ENCODE measurements at regions not wholly inside any gene's neighbourhood (a gene's known extent, or its start where the extent isn't known, plus 50 kb on each side); places are given as distances from the start of the nearest gene placed in this dataset.

GRCh38 chr18:47484068-47484467 lies 232.6 kb upstream of the SKOR2 start:
- DNase-seq (ENCODE audit: low read depth in 2 of 2): no peak

DNA sequence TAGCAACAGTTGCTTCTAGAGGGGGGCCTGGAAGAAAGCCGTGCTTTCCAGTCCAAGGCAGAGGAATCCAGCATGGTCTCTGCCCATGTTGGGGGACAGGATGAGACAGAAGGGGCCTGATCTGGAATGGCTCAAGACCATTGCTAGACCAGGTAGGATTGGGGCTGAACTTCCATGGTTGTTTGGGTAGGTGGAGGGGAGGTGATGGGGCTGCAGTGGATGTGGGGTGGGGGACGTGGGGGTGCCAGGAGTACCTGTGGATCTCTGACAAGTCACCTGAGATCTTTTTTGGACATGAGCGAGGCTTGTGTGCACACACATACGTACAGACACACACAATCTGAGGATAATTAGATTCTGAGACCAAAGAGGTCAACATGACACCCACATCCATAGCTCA lies 228.7 kb upstream of the SKOR2 start:
- DNase-seq (ENCODE audit: low read depth in 2 of 2): no peak

GRCh38 chr18:47471784-47472183 lies 220.3 kb upstream of the SKOR2 start:
- DNase-seq (ENCODE audit: low read depth in 2 of 2): no peak

- DNase-seq (ENCODE audit: low read depth in 2 of 2): no peak
Measured at GRCh38 chr18:47470941-47471340, 219.5 kb upstream of the SKOR2 start.

DNA sequence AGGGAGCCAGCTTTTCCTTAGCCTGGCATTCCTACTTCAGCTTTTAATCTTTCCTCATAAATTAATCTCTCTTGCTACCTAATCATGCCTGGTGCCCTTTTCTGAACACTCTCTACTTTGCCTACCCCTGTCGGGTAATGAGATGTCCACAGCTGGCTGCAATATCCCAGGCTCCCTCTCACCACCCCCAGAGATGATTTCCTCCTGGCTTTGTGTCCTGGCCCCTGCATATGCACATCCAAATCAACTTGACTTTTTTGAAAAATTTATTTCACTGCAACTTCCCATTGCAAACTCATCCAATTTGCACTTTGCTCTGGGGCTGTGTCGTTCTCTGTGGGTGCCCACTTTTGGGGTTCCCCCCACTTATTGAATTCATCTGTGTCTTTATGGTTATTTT lies 218.1 kb upstream of the SKOR2 start:
- no peak for DNase-seq (ENCODE audit: low read depth in 2 of 2)

DNA sequence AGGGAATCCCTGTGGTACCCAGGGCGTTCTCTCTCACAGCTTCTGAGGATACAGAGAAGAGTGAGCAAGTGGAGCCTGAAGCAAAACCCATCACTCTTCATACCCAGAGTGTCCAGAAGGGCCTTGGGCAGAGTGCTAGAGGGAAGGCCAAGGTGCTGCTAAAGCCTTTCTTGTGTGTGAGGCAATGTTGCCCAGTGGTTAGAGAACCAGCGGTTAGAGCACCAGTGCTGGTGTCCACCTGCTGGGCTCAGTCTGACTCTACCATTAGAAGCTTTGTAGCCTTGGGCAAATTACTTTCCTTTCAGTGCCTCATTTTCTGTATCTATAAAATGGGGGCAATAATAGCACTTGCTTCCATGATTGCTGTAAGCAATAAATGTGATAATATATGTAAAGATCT lies 210.5 kb upstream of the SKOR2 start:
- DNase-seq (ENCODE audit: low read depth in 2 of 2): no peak

- DNase-seq (ENCODE audit: low read depth in 2 of 2): no peak
Measured at GRCh38 chr18:47461406-47461948, 210.0 kb upstream of the SKOR2 start.

GRCh38 chr18:47458483-47458882 lies 207.0 kb upstream of the SKOR2 start:
- DNase-seq (ENCODE audit: low read depth in 2 of 2): no peak

DNA sequence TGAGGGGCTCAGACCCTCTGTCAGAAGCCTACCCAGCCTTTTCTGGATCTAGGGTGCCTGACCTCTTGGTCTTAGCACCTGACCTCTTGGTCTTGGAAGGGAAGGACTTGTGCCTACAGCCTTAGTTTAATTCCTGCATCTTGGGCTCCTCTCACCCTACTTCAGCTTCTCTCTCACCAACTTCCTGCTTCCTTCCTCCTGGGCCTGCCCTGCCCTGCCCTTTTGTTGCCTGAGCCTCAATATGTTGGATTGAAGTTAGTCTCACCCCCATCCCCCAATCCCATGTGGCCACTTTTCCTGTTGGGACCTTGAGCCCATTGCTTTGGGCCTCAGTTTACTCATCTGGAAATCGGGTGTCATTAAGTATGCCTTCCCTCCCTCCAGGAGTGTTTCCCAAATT lies 206.2 kb upstream of the SKOR2 start:
- no peak for DNase-seq (ENCODE audit: low read depth in 2 of 2)

DNA sequence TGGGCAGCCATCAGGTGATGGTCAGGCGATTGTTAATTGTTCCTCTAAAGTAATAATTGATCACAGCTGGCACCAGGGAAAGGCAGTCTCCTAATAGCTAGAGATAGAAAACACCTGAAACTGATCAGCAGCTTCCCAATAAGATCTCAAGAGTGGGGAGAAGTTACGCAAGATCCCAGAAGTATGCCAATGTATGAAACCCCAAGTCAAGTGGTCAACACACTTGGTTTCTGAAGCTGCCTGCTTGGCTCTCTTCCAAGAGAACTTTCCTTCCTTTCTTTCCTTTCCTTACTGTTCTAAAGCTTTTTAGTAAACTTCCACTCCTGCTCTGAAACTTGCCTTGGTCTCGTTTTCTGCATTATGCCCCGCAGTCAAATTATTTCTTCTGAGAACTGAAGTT lies 201.6 kb upstream of the SKOR2 start:
- DNase-seq (ENCODE audit: low read depth in 2 of 2): no peak

DNA sequence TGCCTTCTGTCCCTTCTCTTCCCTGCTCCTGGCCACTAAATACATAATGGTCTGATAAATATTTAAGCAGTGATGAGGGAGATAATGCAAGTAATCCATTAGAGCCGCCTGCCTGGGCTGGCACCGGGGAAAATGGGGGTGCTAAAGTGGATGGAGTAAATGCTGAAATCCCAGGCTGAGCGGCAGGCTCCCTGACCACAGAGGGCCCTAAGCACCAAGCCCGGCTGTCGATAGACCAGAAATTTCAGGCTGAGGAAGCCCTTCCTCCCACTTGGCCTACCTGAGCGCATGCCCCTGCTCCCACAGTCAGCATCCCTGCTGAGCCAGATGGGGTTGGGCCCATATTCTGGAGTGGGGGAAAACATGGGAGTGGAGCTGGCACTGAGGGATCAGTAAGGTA lies 197.5 kb upstream of the SKOR2 start:
- no peak for DNase-seq (ENCODE audit: low read depth in 2 of 2)

DNA sequence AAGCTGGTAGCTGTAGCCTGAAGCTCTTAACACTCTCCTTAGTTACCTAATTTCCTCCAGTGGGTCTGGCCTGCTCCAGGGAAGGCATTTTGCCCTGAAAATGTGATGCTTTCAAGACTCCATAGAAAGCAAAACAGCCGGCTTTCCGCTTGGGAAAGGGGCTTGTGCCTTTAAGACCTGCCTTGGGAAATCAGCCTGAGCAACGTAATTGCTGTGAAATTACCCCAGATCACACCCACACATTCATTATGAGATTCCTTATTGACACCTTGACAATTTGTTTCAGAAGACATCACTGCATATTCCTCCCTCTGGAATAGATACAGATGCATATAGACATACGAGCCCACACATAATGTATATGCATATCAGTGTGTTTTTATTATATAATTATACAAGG lies 190.5 kb upstream of the SKOR2 start:
- no peak for DNase-seq (ENCODE audit: low read depth in 2 of 2)

DNA sequence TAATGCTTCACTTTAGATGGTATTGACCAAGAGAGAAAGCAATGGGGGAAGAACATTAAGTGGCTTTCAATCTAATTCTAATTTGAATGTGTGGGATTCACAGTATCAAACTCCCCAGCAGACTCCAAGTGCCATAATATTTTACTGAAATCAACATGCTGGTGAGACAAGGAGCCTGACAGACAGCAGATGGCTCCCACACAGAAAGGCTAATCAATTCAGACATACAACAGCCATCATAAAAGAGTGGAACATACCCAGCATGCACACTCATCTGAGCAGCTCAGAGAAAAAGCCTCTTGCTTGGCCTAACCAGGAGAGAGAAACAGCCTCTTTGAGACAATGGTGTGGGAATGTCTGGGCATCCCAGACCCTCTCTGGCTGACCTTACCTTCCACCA lies 186.5 kb upstream of the SKOR2 start:
- DNase-seq (ENCODE audit: low read depth in 2 of 2): no peak

DNA sequence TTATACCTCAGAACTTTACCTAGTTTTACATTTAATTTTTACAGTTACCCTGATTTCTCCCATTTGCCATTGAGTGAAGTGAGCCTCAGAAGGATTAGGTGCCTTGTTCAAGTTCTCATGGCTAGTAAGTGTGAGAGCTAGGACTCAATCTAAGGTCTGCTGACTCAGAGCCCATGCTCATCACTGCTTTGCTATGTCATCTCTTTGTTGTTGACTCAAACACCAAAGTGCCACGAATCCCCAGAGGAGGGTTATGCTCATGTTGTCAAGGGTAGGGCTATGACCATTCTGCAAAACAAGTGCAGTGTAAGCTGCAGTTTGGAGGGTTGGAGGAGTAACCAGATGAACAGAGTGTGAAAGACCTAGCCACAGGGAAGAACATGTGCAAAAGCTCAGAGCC lies 185.4 kb upstream of the SKOR2 start:
- no peak for DNase-seq (ENCODE audit: low read depth in 2 of 2)

- DNase-seq (ENCODE audit: low read depth in 2 of 2): no peak
Measured at GRCh38 chr18:47434214-47434746, 182.8 kb upstream of the SKOR2 start.

GRCh38 chr18:47427923-47428637 lies 176.6 kb upstream of the SKOR2 start:
- no peak for DNase-seq (ENCODE audit: low read depth in 2 of 2)

DNA sequence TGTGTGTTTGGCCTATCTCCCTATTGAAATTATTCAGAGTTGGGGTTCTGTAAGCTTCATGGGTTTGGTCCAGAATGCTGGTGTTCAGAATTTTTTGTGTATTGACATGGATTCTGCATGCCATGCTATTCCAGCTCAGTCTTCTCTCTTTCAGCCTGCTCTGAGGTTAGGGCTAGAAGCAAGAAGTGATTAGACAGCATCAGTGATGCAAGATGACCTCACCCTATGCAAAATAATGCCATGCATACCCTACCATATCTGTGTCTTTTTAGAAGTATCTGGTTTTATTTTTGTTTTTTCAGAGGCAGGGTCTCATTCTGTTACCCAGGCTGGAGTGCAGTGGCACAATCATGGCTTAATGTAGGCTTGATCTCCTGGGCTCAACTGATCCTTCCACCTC lies 175.6 kb upstream of the SKOR2 start:
- no peak for DNase-seq (ENCODE audit: low read depth in 2 of 2)

- DNase-seq (ENCODE audit: low read depth in 2 of 2): no peak
Measured at GRCh38 chr18:47425365-47425764, 173.9 kb upstream of the SKOR2 start.

DNA sequence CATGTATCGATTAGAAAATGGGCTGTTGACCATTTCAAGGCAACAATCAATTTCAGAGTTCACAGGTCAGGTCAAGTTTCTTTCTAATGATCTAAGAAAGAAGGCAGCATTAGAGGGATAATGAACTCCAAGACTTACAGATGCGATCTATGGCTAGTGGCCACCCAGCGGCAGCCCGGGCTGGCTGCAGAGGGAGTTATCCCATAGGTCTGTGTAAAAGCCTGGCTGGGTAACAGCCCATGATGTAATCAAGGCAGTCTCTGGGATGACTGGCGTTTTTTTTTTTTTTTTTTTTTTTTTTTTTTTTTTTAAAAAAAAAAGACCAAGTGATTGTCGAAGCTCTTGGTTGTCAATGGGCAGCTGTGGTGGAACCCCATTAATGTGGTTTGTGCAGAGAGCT lies 171.1 kb upstream of the SKOR2 start:
- DNase-seq (ENCODE audit: low read depth in 2 of 2): no peak

- DNase-seq (ENCODE audit: low read depth in 2 of 2): no peak
Measured at GRCh38 chr18:47420130-47420529, 168.7 kb upstream of the SKOR2 start.

- DNase-seq (ENCODE audit: low read depth in 2 of 2): no peak
Measured at GRCh38 chr18:47418746-47419145, 167.3 kb upstream of the SKOR2 start.

DNA sequence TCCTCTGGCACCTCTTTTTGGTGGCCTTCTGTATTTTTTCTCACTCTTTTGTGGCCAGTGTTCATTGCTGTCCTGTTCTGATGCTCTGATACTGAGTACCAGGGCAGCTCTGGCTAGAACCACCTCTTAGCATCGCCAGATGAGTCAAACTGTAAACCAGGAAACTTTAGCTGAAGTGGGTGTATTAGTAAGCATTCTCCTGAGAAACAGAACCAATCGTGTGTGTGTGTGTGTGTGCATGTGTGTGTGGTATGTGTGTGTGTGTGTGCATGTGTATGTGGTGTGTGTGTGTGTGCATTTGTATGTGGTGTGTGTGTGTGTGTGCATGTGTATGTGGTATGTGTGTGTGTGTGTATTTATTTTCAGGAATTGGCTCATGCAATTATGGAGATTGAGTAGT lies 166.3 kb upstream of the SKOR2 start:
- no peak for DNase-seq (ENCODE audit: low read depth in 2 of 2)

- DNase-seq (ENCODE audit: low read depth in 2 of 2): no peak
Measured at GRCh38 chr18:47415881-47416280, 164.4 kb upstream of the SKOR2 start.

DNA sequence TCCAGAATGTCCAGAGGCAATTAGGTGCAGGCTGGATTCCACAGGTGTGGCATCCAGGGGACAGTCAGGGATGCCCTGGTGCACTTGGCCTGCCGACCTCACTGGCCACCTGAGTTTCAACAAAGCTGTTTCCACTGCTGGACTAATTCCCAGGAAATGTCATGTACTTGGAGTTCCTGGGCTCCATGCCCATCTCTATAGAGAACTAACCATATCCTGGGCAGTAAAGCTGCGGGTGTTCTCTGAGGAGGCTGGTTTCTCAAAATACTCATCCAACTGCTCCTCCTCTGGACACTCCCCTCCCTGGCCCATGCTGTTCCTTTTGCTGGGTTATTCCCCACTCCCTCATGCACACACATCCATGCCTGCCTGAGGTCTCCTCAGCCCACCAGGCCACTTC lies 161.9 kb upstream of the SKOR2 start:
- DNase-seq (ENCODE audit: low read depth in 2 of 2): no peak
